ENCODE measurements at regions not wholly inside any gene's neighbourhood (a gene's known extent, or its start where the extent isn't known, plus 50 kb on each side); places are given as distances from the start of the nearest gene placed in this dataset.

DNA sequence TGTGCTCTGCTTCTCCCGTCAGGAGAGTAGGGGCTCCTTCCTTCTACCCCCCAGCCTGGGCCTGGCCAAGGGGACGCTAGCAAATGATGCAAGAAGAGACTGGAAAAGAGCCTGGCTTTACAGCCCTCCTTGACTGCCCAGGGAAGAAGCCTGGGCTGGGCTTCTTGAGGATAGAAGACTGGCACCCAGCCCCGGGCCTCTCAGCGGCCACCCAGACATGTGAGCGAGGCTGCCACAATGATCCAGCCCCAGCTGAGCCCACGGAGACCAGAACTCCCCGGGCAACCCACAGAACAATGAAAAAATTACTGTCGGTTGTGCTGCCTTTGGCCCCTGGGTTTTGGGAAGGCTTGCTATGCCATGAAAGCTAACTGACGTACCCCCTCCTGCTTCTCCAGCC, 100.6 kb upstream of the PRR20G start:
- TF ChIP-seq CTCF (IDR thresholded peaks at IDR 0.05) (no peak), EZH2 (IDR thresholded peaks at IDR 0.05; ENCODE audit: borderline replicate concordance, insufficient read depth, low read depth, low read length, poor library complexity, severe bottlenecking) (no peak)
